Left ventricle myocardium inferior (tissue), 1 donor: ENCODE measurements at regions not wholly inside any gene's neighbourhood (a gene's known extent, or its start where the extent isn't known, plus 50 kb on each side); places are given as distances from the start of the nearest gene placed in this dataset.

Experiments used
- DNase-seq: peaks from one replicate; pipeline ENCODE4 v3.0.0-alpha.2; 2020
- H3K27ac ChIP-seq: fragments of 200-600 bp; replicated peaks from 2 replicates; pipeline ENCODE4 v1.8.0; 2021
- H3K27me3 ChIP-seq: fragments of 200-600 bp; 2 replicates; pipeline ENCODE4 v1.8.0; 2021; ENCODE audit warnings: low read depth
- H3K36me3 ChIP-seq: fragments of 200-600 bp; 2 replicates; pipeline ENCODE4 v1.8.0; 2021
- H3K4me1 ChIP-seq: fragments of 200-600 bp; 2 replicates; pipeline ENCODE4 v1.8.0; 2021
- H3K4me3 ChIP-seq: fragments of 200-600 bp; 2 replicates; pipeline ENCODE4 v1.8.0; 2021; ENCODE audit warnings: mild to moderate bottlenecking, moderate library complexity
- H3K9me3 ChIP-seq: fragments of 200-600 bp; replicated peaks from 2 replicates; pipeline ENCODE4 v1.8.0; 2021
- CTCF ChIP-seq: fragments of 200-600 bp; IDR thresholded peaks from 2 replicates; pipeline ENCODE4 v1.8.0; 2021; ENCODE audit warnings: antibody characterized with exemption, mild to moderate bottlenecking, borderline replicate concordance
- intact Hi-C: fragments of 100-400 bp; cut with micrococcal nuclease; formaldehyde crosslinking; loops from one replicate; pipeline ENCODE4 v1.11.0; 2022
- donor health status: DM: no; HTN: yes; CAD: no; lungs with severe emphysema.

- Histone ChIP-seq H3K36me3 (no peaks in the 10 kb centered on the region), H3K9me3 (no peaks in the 10 kb centered on the region), H3K4me3 (no peak overlapping the region), H3K27ac (no peak overlapping the region), H3K4me1 (no peaks in the 10 kb centered on the region), H3K27me3 (peaks cover 8% of the 10 kb centered on the region)
- intact Hi-C loops = no loop called here
- DNase-seq = no peak
- no peak for TF ChIP-seq CTCF
Observed at GRCh38 chr17:17408236-17408794, 68.5 kb upstream of the MED9 start.

GRCh38 chr17:17410357-17410756 is 66.4 kb upstream of the MED9 start:
- H3K27ac ChIP-seq = no peak overlapping the region
- H3K27me3 ChIP-seq = no peaks in the 10 kb centered on the region
- no peak overlapping the region for H3K4me3 ChIP-seq
- no peak for DNase-seq
- H3K9me3 ChIP-seq = no peaks in the 10 kb centered on the region
- no peak for TF ChIP-seq CTCF
- intact Hi-C loops = no loop called here
- H3K4me1 ChIP-seq = peaks cover 12% of the 10 kb centered on the region
- no peaks in the 10 kb centered on the region for H3K36me3 ChIP-seq

- Histone ChIP-seq H3K4me3 (no peak overlapping the region), H3K27ac (no peak overlapping the region), H3K36me3 (no peaks in the 10 kb centered on the region), H3K27me3 (no peaks in the 10 kb centered on the region), H3K9me3 (no peaks in the 10 kb centered on the region), H3K4me1 (peaks cover 25% of the 10 kb centered on the region)
- TF ChIP-seq CTCF = no peak
- no peak for DNase-seq
- intact Hi-C loops = no loop called here
Observed at GRCh38 chr17:17411692-17412091, 65.1 kb upstream of the MED9 start.

- Histone ChIP-seq H3K27ac (no peak overlapping the region), H3K27me3 (no peaks in the 10 kb centered on the region), H3K9me3 (no peaks in the 10 kb centered on the region), H3K4me3 (no peak overlapping the region), H3K4me1 (peaks cover 32% of the 10 kb centered on the region), H3K36me3 (no peaks in the 10 kb centered on the region)
- DNase-seq = no peak
- TF ChIP-seq CTCF = no peak
- intact Hi-C loops = no loop called here
Observed at GRCh38 chr17:17412326-17412725, 64.5 kb upstream of the MED9 start.

GRCh38 chr17:17413215-17413792 is 63.5 kb upstream of the MED9 start:
- H3K4me3 ChIP-seq = no peak overlapping the region
- H3K27me3 ChIP-seq = no peaks in the 10 kb centered on the region
- DNase-seq = no peak
- peaks cover 42% of the 10 kb centered on the region for H3K4me1 ChIP-seq
- intact Hi-C loops = no loop called here
- no peaks in the 10 kb centered on the region for H3K36me3 ChIP-seq
- H3K9me3 ChIP-seq = no peaks in the 10 kb centered on the region
- no peak overlapping the region for H3K27ac ChIP-seq
- no peak for TF ChIP-seq CTCF
